ENCODE measurements at regions not wholly inside any gene's neighbourhood (a gene's known extent, or its start where the extent isn't known, plus 50 kb on each side); places are given as distances from the start of the nearest gene placed in this dataset.

DNA sequence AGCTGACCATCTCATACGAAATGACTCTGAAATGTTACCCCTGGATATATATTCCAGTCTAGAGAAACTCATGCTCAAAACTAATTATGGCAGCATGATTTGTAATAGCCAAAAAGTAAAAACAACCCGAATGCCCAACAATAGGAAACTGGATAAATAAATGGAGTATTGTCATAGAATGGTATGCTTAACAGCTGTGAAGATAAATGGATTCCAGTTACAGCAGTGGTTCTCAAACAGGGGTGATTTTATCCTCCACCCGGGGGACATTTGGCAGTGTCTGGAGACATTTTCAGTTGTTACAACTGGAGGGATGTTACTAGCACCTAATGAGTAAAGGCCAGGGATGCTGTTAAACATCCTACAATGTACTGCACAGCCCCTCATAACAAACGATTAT is 52.3 kb upstream of the PIAS1 start:
- TF ChIP-seq, protein P1, sequence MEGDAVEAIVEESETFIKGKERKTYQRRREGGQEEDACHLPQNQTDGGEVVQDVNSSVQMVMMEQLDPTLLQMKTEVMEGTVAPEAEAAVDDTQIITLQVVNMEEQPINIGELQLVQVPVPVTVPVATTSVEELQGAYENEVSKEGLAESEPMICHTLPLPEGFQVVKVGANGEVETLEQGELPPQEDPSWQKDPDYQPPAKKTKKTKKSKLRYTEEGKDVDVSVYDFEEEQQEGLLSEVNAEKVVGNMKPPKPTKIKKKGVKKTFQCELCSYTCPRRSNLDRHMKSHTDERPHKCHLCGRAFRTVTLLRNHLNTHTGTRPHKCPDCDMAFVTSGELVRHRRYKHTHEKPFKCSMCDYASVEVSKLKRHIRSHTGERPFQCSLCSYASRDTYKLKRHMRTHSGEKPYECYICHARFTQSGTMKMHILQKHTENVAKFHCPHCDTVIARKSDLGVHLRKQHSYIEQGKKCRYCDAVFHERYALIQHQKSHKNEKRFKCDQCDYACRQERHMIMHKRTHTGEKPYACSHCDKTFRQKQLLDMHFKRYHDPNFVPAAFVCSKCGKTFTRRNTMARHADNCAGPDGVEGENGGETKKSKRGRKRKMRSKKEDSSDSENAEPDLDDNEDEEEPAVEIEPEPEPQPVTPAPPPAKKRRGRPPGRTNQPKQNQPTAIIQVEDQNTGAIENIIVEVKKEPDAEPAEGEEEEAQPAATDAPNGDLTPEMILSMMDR (IDR thresholded peaks at IDR 0.05) = no peak
- TF ChIP-seq EP300 (IDR thresholded peaks at IDR 0.05; ENCODE audit: low read depth) = no peak
- TF ChIP-seq POLR2AphosphoS5 (IDR thresholded peaks at IDR 0.05) = no peak
